Umbilical cord (tissue), 1 donor: ENCODE measurements at regions not wholly inside any gene's neighbourhood (a gene's known extent, or its start where the extent isn't known, plus 50 kb on each side); places are given as distances from the start of the nearest gene placed in this dataset.
"Not testable (repeated sequence)": the region's sequence is repeated elsewhere in the genome, so short reads cannot be mapped to it uniquely, and the experiment has no call there.

Source experiments
- DNase-seq: peaks from one replicate; pipeline ENCODE4 v3.0.0-alpha.2; 2015; ENCODE audit warnings: low spot score

DNA sequence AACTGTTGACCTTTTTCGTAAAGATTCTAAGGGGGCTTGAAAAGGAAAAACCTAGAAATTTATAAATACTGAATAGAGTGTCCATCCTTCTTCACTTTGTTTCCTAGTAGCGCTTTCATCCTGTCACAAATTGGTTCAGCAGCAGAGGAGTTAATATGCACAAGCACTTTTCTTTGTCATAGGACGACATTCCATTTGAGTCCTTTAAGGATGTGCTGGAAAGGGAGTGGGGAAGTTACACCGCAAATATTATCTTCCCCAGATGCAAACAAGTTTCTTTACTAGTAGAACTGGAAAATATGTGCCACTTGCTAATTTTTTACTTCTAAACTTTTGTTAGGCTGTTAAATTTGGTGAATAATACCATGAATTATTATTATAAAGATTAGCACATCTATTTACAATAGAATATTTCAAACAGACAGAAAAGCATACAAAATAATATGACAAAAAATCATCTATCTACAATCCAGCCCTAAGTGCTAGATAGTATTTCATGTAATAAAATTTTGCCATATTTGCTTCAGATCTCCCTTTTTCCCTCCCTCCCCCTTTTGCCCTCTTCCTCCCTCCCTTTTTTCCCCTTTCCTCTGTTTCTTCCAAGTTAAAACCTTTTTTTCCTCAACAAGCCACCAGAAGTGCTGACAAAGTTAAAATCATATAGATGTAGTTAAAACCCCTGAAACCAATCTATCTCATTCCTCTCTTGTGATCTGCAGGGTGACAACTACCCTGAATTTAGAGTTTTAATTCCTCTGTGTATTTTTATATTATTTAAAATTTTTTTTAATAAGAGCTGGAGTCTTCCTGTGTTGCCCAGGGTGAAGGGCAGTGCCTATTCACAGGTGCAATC lies 50.5 kb upstream of the MAP4K3 start:
- DNase-seq, result no peak

DNA sequence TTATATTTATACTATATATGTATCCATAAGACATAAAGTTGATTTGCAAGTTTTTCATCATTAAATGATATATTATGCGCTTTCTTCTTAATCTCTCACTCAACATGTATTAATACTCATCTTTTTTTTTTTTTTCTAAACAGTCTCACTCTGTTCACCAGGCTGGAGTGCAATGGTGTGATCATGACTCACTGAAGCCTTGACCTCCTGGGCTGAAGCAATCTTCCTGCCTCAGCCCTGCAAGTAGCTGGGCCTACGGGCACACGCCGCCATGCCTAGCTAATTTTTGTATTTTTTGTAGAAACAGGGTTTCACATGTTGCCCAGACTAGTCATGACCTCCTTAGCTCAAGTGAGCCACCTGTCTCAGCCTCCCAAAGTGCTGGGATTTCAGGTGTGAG lies 51.4 kb upstream of the MAP4K3 start:
- no peak for DNase-seq

DNA sequence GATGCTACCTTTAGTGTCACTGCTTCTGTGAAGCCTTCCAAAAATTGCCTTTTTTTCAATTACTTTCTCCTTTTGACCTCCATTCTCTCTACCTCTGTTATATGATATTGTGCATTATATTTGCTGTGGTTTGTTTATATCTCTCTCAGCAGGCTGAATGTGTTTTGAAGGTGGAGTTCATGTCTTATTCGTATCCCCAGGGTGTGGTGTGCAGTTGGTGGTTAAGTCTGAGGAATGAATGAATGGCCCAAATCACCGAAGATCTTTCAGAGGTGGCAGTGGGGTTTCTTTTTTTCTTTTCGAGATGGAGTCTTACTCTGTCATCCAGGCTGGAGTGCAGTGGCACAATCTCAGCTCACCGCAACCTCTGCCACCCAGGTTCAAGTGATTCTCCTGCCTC lies 53.5 kb upstream of the MAP4K3 start:
- DNase-seq, result no peak

DNA sequence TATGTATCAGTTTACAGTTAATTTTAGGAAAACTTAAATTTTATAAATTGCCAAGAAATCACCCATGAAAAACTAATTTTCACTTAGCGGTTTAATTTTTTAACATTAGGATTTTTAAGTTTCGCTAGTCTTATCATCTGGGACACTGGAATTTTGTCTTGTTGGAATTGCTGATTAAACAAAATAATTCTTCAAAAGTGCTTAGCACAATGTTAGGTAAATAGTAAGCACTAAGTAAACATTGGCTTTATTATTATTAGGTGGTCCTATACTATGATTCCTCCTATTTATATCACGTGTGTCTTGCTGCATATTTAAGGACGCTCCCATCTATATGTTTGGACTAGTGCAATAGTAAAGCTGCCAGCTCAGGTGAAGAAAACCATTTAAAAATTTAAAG lies 54.6 kb upstream of the MAP4K3 start:
- DNase-seq, result no peak

DNA sequence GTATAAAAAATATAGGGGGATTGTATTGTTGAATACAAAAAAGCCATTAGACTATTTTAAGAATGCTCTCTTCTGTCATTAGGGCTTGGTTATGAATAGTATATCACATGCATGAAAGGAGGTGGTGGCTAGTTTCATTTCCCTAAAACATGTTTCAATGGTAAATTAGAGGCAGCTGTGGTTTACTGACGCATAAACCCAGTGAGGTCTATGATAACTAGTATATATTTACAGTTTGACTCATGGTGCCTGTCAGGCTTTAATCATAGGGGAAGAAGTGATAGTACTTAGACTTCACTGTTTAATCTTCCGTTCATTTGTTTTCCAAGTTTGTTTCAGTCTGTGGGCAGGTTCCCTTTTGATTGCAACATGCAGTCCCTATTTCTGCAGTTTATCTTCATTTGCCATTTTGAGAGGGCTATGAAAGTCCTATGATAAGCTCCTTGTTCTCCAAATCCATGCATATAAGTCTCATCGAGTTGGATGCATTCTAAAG lies 55.1 kb upstream of the MAP4K3 start:
- no peak for DNase-seq

DNA sequence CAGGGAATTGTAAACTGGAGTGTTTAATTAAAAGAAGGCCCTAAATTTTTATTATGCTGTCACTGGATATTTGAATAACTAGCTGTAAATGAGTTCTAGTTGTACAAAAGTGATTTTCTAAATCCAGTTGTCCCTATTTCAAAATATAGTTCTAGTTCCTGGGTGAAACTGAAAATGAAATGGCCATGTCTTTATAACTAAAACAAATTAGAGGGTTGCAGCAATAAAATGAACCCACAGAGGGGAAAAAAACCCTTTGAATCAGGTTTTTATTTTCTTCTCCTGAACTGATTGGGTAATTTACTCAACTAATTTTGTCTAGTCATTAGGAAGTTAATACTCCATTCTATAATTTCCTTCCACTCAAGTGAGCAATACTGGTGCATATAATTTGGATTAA lies 55.6 kb upstream of the MAP4K3 start:
- no peak for DNase-seq

DNA sequence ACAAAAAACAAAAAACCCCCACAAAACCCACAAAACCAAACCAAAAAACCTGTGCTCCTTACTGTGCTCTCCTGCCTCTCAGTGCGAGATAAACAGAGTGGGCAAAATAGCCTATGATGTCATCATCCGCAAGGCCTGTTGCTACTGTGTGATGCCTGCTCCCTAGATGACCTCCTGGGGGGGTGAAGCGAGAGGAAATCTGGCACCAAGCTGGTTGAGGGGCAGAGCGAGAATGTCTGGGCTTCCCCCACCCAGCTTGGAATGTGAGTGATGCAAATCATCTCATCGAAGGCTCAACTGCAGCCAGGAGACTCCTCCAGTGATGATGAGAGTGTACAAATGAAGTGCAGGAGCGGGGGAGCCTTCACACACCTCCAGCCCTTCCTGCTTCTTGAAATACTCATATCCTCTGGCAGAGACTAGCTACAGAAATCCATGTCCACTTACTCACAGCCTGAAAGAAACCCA lies 57.7 kb upstream of the MAP4K3 start:
- peak; percentile 68 for DNase-seq

DNA sequence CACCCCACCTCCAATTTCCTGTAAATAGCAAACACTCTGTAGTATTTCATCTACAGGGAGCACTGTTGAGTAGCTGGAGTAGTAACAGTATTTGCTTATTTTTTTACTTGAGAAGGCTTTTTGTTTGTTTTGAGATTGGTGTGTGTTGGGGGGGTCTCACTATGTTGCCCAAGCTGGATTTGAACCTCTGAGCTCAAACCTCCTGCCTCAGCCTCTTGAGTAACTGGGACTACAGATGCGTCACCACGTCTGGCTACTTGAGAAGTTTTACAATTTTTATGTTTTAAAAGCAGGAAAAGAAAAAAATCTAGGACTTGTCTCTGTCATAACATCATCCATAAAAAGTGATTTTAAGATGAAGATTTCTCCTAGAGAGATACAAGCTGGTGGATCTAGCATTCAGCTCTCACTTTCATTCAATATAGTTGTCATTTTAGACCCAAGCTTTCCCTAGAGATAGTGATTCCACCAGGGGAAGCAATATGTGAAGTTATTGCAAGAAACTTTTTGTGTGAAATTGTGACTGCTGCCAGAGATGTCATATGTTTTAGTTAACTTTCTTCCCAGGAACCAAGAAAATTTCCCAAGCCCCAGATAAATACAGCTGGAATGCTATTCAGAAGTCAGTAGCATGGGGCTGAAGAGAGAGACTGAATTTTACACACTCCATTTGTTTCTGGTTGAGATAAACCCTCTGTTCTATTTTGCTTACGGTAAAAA lies 60.2 kb upstream of the MAP4K3 start:
- DNase-seq, result no peak

DNA sequence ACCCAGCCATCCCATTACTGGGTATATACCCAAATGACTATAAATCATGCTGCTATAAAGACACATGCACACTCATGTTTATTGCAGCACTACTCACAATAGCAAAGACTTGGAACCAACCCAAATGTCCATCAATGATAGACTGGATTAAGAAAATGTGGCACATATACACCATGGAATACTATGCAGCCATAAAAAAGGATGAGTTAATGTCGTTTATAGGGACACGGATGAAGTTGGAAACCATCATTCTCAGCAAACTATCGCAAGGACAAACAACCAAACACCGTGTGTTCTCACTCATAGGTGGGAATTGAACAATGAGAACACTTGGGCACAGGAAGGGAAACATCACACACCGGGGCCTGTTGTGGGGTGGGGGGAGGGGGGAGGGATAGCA lies 61.1 kb upstream of the MAP4K3 start:
- DNase-seq, result not testable (repeated sequence)

DNA sequence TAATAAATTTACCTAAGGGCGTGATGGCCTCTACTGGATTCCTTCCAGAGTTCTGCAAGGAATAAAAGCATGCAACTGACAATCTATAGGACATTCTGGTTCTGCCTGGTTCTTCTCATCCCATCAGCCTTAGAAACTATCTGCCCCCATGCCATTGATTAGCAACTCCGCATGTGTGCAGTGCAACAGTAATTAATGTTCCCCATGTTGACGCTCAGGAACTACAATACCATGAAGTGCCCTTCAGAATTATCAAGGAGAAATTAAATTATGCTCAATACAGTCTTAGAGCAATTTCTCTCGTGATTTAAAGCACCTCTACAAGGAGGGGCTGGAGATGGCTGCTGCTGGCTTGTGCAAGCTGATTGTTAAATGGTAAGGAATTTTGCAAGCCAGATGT lies 61.7 kb upstream of the MAP4K3 start:
- no peak for DNase-seq

DNA sequence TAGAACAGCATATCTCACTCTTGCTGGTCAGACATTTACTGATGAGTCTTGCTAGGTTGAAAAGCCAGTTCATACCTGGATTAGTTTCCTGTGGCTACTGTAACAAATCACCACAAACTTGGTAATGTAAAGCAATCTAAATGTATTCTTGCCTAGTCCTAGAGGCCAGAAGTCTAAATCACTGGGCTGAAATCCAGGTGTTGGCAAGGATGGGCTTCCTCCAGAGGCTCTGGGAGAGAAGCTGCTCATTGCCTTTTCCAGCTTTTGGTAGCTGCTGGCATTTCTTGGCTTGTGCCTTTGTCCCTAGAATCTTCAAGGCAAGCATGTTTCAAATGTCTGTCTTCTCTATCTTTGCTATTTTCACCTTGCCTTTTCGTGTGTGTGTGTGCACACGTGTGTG lies 62.3 kb upstream of the MAP4K3 start:
- DNase-seq, result no peak

DNA sequence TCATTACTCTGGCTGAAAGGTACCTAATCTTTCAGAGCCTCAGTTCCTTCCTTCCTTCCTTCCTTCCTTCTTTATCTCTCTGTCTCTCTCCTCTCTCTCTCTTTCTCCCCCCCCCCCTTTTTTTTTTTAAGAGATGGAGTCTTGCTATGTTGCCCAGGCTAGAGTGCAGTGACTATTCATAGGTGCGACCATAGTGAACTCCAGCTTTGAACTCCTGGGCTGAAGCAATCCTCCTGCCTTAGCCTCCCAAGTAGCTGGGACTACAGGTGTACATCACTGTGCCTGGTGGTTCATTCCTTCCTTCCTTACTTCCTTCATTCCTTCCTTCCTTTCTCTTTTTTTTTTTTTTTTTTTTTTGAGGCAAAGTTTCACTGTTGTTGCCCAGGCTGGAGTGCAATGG lies 64.3 kb upstream of the MAP4K3 start:
- no peak for DNase-seq

DNA sequence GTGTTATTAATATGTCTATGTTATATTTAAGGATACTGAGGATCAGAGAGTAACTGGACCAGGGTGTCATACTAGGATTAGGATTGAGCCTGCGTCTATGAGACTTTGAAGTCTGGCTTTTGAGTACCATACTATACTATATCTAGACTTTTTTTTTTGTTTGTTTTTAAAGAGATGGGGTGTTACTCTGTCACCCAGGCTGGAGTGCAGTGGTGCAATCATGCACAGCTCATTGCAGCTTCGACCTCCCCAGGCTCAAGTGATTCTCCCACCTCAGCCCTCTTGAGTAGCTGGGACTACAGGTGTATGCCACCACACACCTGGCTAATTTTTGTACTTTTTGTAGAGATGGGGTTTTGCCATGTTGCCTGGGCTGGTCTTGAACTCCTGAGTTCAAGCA lies 66.2 kb upstream of the MAP4K3 start:
- DNase-seq, result no peak

DNA sequence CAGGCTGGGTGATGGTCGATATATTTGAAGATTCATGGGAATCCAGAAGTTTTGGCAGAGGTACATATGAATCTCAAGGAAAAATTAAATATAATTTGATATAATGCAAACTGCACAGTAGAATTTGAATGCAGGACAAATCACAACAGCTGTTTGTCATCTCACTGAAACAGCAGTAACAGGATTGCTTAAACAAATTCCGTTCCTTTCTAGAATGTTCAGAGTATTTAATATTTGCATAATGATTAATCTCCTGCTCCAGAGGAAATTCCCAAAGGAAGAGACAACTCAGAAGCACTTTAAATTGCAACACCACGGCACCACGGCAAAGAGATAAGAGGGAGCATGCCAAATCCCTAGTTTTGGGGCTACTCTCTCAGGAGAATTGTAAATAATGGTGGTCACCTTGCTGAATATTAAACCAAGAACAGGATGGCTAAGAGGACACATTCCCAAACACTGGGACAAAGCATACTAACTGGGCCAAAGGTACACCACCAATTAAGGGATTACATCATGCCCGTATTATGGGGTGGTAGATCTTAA lies 67.8 kb upstream of the MAP4K3 start:
- DNase-seq, result no peak

DNA sequence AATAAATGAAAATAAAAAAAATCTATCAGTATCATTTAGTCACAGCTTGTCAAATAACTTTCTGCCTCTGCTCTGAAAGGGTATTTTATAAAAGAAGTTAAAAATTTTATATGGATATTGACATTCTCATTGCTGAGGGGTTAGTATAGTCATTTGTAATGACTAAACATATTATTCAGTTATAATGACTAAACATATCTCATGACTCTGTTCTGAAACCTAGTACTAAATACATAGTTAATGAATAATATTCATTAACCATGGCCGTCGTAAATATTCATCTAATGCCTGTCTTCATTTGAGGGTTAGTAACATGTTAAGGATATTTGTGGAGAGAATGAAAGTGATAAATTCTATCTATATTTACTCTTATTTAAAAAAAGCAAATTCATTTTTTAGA lies 69.1 kb upstream of the MAP4K3 start:
- no peak for DNase-seq

DNA sequence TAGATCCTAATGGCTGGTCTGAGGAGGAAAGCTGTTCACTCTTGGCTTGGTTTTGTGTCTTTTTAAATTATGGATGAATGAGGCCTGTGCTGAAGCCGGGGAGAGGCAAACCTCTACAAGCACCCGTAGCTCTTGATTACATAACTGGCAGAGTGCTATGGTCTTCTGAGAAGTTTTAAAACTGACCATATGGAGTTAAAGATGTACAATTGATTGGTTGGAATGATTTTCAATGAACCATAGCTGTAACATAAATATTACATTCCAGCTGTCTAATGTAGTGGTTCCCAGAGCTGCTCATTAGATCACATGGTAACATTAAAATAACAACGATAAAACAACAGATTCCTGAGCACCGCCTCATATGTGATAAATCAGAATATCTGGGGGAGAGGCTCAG lies 71.1 kb upstream of the MAP4K3 start:
- no peak for DNase-seq

DNA sequence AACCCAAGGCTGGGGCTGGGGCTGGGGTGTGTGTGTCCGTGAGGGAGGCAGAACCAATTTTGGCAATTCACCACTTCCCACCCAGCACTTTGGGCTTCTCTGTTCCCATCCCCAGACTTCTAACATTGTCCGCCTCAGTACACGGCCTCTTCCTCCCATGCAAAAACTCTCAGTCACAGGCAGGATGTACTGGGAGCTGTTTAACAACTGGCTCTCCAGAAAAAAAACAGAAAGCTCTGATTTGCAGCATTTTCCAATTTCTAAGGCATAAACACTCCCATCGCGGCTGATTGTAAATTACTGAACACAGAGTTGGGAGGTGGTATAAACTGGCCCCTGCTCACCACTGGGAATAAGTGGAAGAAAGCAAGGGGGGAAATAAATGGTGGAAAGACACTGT lies 73.1 kb upstream of the MAP4K3 start:
- DNase-seq, result peak; percentile 48

DNA sequence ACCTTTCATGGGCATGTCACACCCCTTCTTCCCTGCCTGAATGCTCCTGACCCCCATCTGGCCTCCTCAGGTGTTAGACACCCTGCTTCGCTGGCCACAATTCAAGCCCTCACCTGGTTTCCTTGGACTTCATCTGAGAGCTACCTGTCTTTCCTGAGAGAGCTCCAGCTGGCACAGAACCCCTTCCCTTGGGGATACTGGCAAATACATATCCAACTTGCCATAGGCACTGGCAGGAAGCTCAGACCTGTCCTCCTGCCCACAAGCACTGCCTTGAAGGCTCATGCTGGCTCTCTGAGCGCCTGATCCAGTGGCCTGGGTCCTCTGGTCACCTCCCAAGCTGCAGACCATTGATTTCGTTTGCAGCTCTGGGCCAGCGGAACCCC lies 74.1 kb upstream of the MAP4K3 start:
- no peak for DNase-seq

DNA sequence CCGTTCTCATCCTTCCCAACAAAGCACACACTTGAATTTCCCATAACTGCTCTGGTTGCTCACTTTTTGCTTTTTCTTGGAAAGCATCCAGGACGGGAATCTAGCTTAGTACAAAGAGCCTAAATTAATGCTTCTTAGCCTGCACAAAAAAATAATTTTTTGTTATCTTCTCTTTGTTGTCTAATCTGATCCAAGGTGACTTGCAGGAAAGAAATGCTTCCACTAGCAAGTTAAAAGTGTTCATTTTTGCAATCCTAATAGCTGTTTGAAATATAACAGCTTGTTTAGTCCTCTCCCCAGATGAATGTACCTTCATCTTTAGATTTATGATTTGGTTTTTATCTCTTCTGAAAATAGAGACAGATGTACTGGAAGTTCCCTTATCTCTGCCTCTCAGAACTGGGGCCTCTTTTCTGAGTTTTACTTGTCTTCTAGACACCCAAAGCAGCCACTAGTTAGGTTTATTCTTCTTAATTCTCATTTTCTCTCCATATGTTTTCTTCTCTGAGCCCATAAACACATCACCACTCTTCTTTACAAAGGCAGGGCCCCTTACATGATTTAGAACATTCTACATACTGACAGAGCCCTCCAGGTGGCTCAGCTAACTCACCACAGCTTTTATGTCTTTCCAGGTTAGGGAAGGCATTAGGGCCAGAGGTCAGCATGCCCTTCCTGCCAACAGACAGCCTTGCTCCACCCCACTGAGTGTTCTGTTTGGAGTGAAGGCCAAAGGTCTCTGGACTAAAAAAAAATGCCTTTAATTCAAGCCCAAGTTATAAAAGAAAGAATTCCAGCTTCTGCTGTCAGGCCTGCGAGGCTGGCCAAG lies 74.7 kb upstream of the MAP4K3 start:
- peak; percentile 91 for DNase-seq

DNA sequence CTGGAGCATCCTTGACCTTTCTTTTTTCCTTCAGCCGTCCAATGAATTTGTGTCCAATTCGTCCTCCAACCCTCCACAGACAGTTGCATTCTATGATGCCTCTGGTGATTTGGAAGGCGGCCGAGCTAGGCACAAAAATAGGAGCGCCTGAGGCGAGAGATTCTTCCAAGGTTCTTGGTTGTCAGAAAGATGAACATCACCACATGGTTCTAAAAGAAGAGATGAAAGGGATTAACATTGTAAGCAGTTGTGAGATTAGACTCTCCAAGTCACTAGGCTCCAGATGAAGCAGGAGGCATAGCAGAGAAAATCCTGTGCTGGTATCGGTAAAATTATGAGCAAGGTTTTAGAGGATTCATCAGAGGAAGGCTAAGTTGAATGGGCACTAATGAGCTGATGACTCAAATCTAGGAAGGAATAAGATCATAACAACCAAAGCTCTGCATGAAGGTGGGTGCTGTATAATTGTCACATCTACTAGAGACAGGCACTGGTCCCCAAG lies 75.4 kb upstream of the MAP4K3 start:
- peak; percentile 85 for DNase-seq

DNA sequence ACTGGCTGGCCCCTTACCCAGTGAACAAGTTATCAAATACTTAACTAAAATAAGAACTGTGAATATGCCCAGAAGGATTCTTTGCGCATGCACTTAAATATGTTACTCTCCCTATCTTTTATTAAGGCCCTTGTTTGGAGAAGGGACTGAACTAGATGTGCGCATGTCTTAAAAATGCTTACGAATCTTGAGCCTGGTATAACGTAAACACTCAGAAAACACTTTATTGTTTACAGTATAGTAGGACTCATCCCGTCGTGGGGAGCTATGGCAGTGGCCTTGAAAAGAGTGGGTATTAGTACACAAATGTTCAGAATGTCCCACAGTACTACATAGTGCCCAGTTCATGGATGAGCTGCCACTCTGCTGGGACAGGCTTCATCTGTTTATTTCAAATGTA lies 75.9 kb upstream of the MAP4K3 start:
- DNase-seq, result no peak

DNA sequence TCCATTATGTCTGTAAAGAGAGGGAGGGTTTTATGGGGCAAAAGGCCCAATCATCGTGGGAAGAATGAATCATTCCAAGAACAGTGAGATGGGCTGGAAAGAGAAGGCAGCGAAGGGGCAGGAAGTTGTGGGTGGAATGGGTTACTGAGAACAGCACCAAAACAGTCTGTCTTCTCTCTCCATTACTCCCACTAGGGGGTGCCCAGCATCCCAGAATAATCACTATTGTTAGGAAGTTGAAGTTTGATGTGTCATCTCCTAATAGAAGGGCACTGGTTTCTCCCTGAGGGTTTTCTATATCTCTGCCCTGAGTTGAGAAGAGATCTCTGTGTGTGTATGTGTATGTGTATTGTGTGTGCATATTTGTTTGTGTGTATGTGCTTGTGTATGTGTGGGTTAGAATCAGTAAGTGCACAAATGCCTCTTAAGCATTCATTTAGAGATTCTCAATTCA lies 76.6 kb upstream of the MAP4K3 start:
- peak; percentile 89 for DNase-seq
